DMS53 treated with DMSO at 0.1 percent for 48 hours (cell line): ENCODE measurements at regions not wholly inside any gene's neighbourhood (a gene's known extent, or its start where the extent isn't known, plus 50 kb on each side); places are given as distances from the start of the nearest gene placed in this dataset.
A peak's percentile ranks its signal among the peaks of the same experiment; 100 is the strongest.

Experiments
- DNase-seq: peaks from one replicate; lab custom pipeline; 2025; ENCODE audit not compliant: unreplicated experiment; lab: John Stamatoyannopoulos, UW

GRCh38 chr20:23186808-23187207 lies 100.7 kb upstream of the CD93 start:
- no peak for DNase-seq

DNA sequence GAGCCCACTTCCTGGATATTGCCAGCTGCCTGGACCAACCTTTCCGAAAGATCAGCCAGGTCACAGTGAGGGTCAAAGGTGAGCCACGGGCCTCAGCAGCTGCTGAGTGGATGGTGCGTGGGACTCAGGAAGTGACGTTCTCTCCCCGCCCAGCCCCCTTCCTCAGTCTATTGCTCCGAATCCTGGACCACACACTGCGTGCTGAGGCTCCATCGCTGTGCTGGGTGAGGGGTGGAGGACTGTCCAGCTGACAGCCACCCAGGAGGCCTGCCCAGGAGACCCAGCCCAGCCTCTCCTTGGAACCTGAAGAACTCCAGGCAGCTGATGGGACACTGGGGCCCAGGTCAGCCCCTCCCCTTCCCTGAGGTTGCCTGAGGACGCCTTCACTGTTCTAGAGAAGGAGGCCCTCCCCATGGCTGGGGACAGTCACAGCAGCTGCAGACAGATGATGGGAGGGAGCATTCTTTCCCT lies 94.4 kb upstream of the CD93 start:
- no peak for DNase-seq

DNA sequence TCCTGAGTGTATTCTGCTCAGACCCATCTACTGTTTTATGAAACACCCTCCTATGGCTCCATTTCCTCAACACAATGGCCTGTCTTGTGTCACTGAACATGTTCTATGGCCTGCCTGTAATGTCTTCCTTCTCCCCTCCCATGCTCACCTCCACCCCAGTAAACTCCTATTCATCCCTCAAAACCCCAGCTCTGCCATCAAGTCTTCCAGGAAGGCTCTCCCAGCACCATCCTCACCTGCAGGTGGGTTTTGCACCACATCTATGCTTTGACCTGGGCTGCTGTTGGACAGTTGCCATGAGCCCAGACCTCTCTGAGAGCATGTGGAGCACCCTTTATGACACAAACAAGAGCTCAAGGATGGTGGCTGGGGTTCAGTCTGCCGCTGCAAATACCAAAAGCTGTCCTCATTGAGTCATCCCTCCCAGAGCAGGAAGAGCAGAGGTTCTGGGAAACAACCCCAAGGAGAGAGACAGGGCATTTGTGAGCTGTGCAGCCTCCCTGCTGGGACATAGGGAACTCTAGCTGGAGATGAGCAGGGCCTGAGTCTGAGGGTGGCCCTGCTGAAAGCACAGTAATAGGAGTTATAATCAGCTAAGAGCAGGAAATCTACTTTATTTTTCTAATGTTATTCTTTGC lies 93.8 kb upstream of the CD93 start:
- DNase-seq = no peak

- DNase-seq = no peak
Observed at GRCh38 chr20:23178806-23179205, 92.7 kb upstream of the CD93 start.

DNA sequence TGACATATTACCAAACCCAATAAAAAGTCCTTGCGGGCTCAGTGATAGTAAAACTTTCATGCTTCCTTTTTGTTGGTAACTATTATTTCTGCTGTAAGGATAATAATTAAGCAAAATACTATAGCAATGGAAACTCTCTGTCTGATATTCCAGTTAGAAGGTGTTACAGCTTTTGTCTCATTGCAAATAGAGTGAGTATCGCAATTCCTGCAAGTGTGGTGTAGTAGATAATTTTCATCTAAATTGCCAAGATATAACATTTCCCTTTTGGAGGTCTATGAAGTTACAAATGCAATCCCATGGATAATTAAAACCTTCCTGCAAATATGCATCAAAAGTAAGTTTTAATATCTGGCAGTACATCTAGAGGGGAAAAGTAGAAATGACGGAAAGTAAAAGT lies 88.7 kb upstream of the CD93 start:
- DNase-seq = no peak

- DNase-seq = no peak
Observed at GRCh38 chr20:23167431-23167830, 81.3 kb upstream of the CD93 start.

DNA sequence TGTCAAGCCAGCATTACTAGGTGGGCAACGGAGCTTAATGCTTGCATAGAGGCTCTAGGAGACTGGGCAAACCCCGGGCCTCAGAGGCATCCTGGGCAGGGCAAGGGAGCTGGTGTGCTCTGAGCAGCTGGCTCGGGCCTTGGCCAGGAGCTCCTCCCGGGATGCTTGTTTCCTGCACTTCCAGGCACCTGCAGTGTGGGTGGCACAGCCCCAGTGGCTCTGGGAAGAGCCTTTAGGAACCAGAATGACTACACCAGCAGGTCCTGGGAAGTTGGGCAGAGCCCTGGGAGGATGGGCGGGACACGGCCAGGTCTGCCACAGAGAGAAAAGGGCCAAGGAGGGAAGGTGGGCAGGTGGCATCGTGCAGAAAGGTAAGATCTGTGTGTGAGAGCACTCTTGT lies 80.4 kb upstream of the CD93 start:
- DNase-seq = no peak

- no peak for DNase-seq
Observed at GRCh38 chr20:23165964-23166363, 79.8 kb upstream of the CD93 start.

DNA sequence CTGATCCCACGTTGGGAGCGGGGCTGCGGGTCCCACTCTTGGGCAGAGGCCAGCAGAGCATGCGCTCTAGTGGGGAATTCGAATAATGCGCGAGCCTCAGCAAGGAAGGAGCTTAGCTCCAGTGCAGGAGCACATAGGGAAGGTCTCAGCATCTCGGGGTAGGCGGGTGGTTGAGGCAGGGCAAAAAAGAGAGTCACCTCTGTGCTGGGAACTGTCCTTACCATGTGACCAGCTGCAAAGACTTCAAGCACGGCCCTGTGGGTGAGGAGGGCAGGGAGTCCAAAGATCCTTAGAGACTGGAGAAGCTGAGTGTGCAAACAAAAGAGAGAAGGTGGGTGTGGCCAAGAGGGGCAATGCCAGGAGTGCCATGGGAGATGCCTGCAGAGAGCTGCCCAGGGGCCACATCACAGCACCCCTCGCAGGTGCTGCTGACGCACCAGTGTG lies 79.2 kb upstream of the CD93 start:
- no peak for DNase-seq

GRCh38 chr20:23164176-23164601 lies 78.1 kb upstream of the CD93 start:
- no peak for DNase-seq

- DNase-seq = no peak
Observed at GRCh38 chr20:23163562-23163961, 77.4 kb upstream of the CD93 start.

GRCh38 chr20:23162887-23163286 lies 76.8 kb upstream of the CD93 start:
- DNase-seq = no peak

DNA sequence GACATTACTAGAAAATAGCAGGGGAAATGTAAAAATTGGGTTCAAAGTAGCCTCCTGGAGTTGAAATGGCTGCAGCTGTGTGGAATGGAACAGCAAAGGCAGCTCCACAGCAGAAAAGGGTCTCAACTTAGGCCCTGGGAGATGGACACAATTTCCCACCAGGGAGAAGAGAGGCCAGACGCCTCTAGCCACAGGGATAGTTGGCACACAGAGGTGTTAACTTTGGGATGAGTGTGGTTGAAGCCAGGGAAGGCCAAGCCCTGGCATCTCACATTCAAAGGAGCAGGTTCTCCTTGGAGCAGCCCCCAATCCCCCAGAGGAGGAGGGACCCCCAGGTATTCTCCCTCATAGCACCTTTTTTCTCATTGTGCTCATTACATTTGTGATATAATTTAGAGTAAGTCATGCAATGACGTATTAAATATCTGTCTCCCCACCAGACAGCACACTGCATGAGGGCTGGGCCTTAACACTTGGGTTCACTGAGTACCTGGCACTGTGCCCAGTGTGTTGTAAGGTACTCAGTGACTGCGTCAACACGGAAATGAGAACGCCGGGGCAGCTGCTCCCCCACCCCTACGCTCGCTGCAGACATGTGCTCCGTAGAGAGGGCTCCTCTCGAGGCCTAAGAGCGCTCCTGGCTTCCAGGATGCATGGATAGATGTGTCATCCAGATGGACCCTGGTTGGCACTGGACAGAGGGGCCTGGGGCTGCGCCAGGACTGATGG lies 76.0 kb upstream of the CD93 start:
- peak; percentile 42 for DNase-seq

- DNase-seq = no peak
Observed at GRCh38 chr20:23161244-23161891, 75.2 kb upstream of the CD93 start.

- DNase-seq = no peak
Observed at GRCh38 chr20:23160536-23161243, 74.6 kb upstream of the CD93 start.

- DNase-seq = no peak
Observed at GRCh38 chr20:23159947-23160318, 73.8 kb upstream of the CD93 start.

- no peak for DNase-seq
Observed at GRCh38 chr20:23159256-23159946, 73.3 kb upstream of the CD93 start.

DNA sequence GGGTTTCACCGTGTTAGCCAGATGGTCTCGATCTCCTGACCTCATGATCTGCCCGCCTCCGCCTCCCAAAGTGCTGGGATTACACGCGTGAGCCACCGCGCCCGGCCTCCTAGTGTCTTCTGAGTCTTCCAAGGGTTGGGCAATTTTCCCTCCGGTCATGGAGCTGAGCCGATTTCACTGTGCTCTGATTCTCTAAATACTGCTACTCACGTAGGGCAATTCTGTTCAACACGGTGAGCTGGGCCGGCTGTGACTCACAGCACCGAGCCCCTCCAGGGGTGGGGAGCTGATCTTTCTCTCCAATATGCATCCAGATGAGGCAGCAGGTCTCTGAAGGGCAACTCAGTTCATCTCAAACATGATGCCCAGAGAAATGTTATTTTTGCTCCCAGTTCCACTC lies 71.6 kb upstream of the CD93 start:
- DNase-seq = no peak

DNA sequence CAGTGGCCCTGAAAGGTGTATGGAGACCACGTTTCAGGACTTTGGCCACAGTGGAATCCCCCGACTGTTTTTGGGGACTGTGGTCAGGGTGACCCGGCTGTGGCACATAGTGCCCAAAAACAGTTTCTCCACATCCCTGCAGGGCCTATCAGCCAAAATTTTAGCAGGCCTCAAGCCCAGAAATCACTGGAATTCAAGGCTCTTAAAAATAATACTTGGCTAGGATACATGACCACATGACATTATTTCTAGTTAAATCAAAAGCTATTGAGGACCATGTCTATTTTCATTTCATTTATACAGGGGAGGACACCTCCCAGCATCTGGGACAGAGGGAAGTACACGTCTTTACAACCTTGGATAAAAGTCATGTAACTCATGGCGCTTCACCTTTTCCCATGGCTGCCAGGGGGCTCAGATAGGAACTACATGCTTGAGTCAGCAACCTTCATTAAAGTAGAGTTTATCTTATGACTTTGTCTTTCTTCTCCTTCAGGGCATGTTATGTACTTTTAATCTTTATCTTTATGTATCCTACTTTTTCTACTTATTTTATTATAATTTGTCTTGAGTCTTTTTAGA lies 70.8 kb upstream of the CD93 start:
- no peak for DNase-seq

GRCh38 chr20:23156170-23156841 lies 70.2 kb upstream of the CD93 start:
- no peak for DNase-seq
